ENCODE measurements at regions not wholly inside any gene's neighbourhood (a gene's known extent, or its start where the extent isn't known, plus 50 kb on each side); places are given as distances from the start of the nearest gene placed in this dataset.

DNA sequence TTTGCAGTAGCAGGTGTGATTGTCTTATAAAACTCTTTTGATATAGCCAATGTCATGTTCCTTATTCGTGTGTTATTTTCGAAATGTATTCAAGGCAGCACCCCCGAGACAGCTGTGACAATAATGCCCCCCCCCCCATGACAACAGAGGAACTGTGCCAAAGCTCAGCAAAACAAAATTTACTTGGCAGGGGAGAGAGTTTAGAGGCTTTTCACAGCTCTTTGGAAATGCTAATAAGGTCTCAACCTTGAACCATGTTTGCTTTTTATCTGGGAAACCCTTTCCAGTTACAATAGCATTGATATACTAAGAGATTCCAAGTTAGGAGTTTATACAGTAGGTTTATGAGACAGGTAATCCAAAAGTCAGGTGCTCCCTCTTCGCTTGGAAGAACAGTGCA, 56.4 kb upstream of the USP44 start:
- no peak for DNase-seq (ENCODE audit: extremely low read depth, low read depth, low spot score)

DNA sequence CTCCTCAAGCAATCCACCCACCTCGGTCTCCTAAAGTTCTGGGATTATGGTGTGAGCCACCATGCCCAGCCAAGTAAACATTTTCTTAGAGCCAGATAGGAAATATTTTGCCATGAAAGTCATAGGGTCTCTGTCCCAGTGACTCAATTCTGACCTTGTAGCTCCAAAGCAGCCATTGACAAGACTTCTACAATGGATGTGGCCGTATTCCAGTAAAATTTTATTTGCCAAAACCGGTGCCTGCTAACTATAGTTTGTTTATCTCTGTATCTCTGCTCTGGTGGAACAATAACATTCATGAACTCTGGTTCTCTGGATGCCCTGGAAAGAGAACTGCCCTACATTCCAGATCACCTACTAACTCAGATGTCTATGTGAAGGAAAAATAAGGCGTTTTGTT, 54.6 kb upstream of the USP44 start:
- peak; percentile 90 for DNase-seq (ENCODE audit: extremely low read depth, low read depth, low spot score)

- no peak for DNase-seq (ENCODE audit: extremely low read depth, low read depth, low spot score)
Observed at GRCh38 chr12:95605087-95605486, 53.8 kb upstream of the USP44 start.

GRCh38 chr12:95603351-95604145, 52.3 kb upstream of the USP44 start:
- DNase-seq (ENCODE audit: extremely low read depth, low read depth, low spot score) = no peak

- no peak for DNase-seq (ENCODE audit: extremely low read depth, low read depth, low spot score)
Observed at GRCh38 chr12:95601091-95601961, 50.0 kb upstream of the USP44 start.

Measured in glomerular endothelial cell (primary cell).